Omental fat pad (tissue), 3 donors: ENCODE measurements at regions not wholly inside any gene's neighbourhood (a gene's known extent, or its start where the extent isn't known, plus 50 kb on each side); places are given as distances from the start of the nearest gene placed in this dataset.

Source experiments
- ATAC-seq: fragments of 150-250 bp; one replicate; pipeline ENCODE4 v1.9.1; 2016; ENCODE audit warnings: mild to moderate bottlenecking, moderate library complexity; ENCODE audit not compliant: low FRiP score
- DNase-seq: peaks from one replicate; pipeline ENCODE4 v3.0.0-alpha.2; 2019; ENCODE audit warnings: low spot score
- CTCF ChIP-seq, 3 donors: fragments of 450-650 bp; IDR thresholded peaks; one replicate each; pipeline ENCODE4 v1.5.1; 2016 to 2017; ENCODE audit warnings: antibody characterized with exemption in 3 of 3, mild to moderate bottlenecking in 3 of 3, moderate library complexity in 2 of 3

DNA sequence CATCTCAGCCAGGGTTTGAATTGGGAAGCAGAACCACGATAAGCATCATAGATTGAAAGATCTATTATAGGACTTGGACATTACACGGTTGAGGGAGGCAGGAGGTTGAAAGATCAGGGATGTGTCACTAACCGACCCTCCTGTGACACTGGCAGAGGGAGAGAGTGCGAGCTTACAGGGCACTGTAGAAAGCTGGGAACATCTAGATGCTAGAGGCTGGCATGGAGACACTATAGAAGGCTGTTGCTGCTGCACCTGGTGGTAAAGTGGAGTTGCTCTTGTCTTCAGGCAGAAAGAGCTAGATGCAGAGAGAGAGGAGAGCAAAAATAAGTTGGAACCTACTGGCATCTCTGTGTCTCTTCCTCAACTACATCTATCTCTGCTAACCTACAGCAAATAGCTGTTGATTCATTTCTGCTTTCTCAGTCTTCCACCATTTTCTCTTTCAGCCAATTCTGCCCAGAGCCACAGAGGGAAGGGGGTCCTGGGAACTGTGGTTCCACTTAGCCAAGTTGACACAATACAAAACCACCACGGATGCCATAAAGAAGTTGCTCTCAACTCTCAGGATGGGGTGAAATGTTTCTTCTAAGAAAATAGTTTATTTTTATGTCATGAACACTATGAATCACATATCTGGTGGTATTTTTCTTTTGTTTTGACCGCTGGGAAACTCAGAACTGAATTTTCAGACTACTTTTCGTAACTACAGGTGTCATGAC is 155.9 kb downstream of the ZNF281 start:
- ATAC-seq: no peak

GRCh38 chr1:200252531-200252930 is 157.3 kb downstream of the ZNF281 start:
- DNase-seq (no peak), ATAC-seq (no peak)
- TF ChIP-seq CTCF (IDR thresholded peaks at IDR 0.05): no peak

More for the DNA sequence above, 155.9 kb downstream of the ZNF281 start:
- TF ChIP-seq CTCF (IDR thresholded peaks at IDR 0.05): no peak
- no peak for DNase-seq

GRCh38 chr1:200250469-200250868 is 159.4 kb downstream of the ZNF281 start:
- no peak for TF ChIP-seq CTCF (IDR thresholded peaks at IDR 0.05)
- DNase-seq: no peak
- ATAC-seq: no peak

GRCh38 chr1:200248541-200248940 is 161.3 kb downstream of the ZNF281 start:
- no peak for TF ChIP-seq CTCF (IDR thresholded peaks at IDR 0.05)
- ATAC-seq (no peak), DNase-seq (no peak)

DNA sequence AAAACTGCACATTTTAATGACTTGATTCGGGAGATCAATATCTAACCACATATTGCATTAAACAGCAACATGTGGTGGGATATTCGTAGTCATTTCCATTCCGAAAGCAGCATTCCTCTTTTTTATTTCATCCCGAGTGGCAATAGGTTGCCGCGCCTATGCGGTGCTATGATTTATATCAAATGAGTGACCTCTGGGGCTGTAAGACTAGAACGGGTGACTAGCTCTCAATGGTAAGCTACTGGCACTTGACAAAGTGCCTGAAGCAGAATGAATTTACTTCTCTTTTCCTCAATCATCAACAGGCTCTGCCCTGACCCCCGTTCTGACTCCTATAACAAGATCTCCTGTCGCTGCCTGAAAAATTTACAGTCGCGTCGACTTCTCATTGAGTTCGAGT is 162.3 kb downstream of the ZNF281 start:
- no peak for DNase-seq
- no peak for TF ChIP-seq CTCF (IDR thresholded peaks at IDR 0.05)
- no peak for ATAC-seq

- no peak for DNase-seq
- ATAC-seq: no peak
- TF ChIP-seq CTCF (IDR thresholded peaks at IDR 0.05): no peak
Observed at GRCh38 chr1:200245473-200245872, 164.4 kb downstream of the ZNF281 start.

DNA sequence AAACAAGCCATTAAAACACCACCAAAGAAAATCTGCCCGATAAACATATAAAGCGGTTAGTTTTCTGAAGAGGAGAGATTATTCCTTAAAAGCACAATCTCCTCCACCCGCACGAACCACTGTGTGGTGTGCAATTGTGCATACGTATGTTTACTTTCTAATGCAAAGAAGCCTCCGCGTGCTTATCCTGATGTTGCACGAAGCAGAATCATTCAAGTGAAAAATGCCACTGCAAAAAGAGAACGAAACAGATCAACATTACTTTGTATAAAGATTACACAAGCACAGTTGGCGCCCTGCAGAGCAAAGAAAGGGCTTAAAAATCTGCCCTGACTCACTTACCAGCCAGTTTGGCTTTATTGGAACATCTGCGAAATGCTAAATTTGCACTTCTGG is 166.8 kb downstream of the ZNF281 start:
- TF ChIP-seq CTCF (IDR thresholded peaks at IDR 0.05): no peak
- no peak for DNase-seq
- no peak for ATAC-seq
